K562 (cell line): ENCODE measurements at regions not wholly inside any gene's neighbourhood (a gene's known extent, or its start where the extent isn't known, plus 50 kb on each side); places are given as distances from the start of the nearest gene placed in this dataset.

Experiments used
- ATAC-seq: fragments of 200-7000 bp; cut with Tn5 transposase; 3 replicates; pipeline ENCODE4 v1.9.1; 2020; ENCODE audit warnings: moderate library complexity
- BruUV-seq: library from RNA; stranded (reverse); fragments of 400-500 nt; replicated peaks from 2 replicates; lab custom pipeline; 2021; lab: Mats Ljungman, UMichigan
- CTCF ChIA-PET: fragments of 300-600 bp; formaldehyde crosslinking; extraction: SDS; loops from one replicate; lab custom pipeline; 2021; ENCODE audit warnings: low intra/inter-chr PET ratio; lab: Yijun Ruan, JAX
- POLR2A ChIA-PET: fragments of 300-600, 350-650 bp; sonication (Branson Sonifier 250); formaldehyde crosslinking; extraction: SDS; loops from one replicate; lab custom pipeline; 2021; ENCODE audit warnings: antibody characterized with exemption, inconsistent platforms; lab: Yijun Ruan, JAX
- DNase-seq, 4 experiments: peaks; one replicate each; pipeline versions ENCODE4 v3.0.0 to v3.0.0-alpha.2; 2011 to 2018; ENCODE audit warnings: low spot score in 3 of 4, mixed read lengths in 3 of 4; ENCODE audit errors: extremely low read depth in 1 of 4
- FAIRE-seq: peaks from 2 replicates; lab custom pipeline; 2011; peaks lifted over from hg19 to GRCh38; lab: Jason Lieb, UNC
- H2AFZ ChIP-seq: 2 replicates; pipeline ENCODE4 v1.6.0; 2011; ENCODE audit warnings: low read depth, low read length, control low read depth, inconsistent platforms
- H3K27ac ChIP-seq: fragments of 200-600 bp; 3 replicates; pipeline ENCODE4 v1.8.0; 2011; ENCODE audit warnings: low read depth, mild to moderate bottlenecking, control low read depth, inconsistent platforms, low read length, moderate library complexity, mixed read lengths; ENCODE audit errors: extremely low read depth
- H3K27me3 ChIP-seq, 2 experiments: fragments of 300-600 bp in 1 of 2; 2 replicates in 1 of 2; 3 replicates in 1 of 2; pipeline versions ENCODE4 v1.6.0 to v1.8.0; 2011; ENCODE audit warnings: inconsistent platforms in 2 of 2, low read length in 2 of 2, mild to moderate bottlenecking in 1 of 2, mixed read lengths in 1 of 2, moderate library complexity in 1 of 2; ENCODE audit not compliant: control insufficient read depth in 2 of 2, insufficient read depth in 2 of 2
- H3K36me3 ChIP-seq: fragments of 300-600 bp; 3 replicates; pipeline ENCODE4 v1.8.0; 2011; ENCODE audit warnings: mild to moderate bottlenecking, low read length, inconsistent platforms; ENCODE audit not compliant: control insufficient read depth, insufficient read depth
- H3K4me1 ChIP-seq, 2 experiments: fragments of 200-600 bp in 1 of 2; replicated peaks in 1 of 2; 2 replicates in 1 of 2; 3 replicates in 1 of 2; pipeline versions ENCODE4 v1.5.1 to v1.8.0; 2011; ENCODE audit warnings: inconsistent platforms in 2 of 2, low read length in 2 of 2, mild to moderate bottlenecking in 1 of 2, mixed read lengths in 1 of 2, moderate library complexity in 1 of 2; ENCODE audit not compliant: control insufficient read depth in 2 of 2, insufficient read depth in 2 of 2
- H3K4me2 ChIP-seq: 2 replicates; pipeline ENCODE4 v1.6.1; 2011; ENCODE audit warnings: low read length, control low read depth, inconsistent platforms, mixed read lengths; ENCODE audit not compliant: insufficient read depth
- H3K4me3 ChIP-seq: fragments of 200-600 bp; sonication (generic), shearing (Covaris generic); 2 replicates; pipeline ENCODE4 v1.5.1; 2016; ENCODE audit warnings: control low read depth, inconsistent platforms
- H3K79me2 ChIP-seq: fragments of 200-600 bp; 3 replicates; pipeline ENCODE4 v1.8.0; 2011; ENCODE audit warnings: low read length, inconsistent platforms; ENCODE audit not compliant: control insufficient read depth, insufficient read depth
- H3K9ac ChIP-seq, 2 experiments: 2 replicates each; pipeline versions ENCODE4 v1.6.0 to v1.6.1; 2011; ENCODE audit warnings: low read depth in 2 of 2, low read length in 2 of 2, control low read depth in 1 of 2, inconsistent platforms in 1 of 2, mild to moderate bottlenecking in 1 of 2, mixed read lengths in 1 of 2; ENCODE audit not compliant: insufficient read depth in 1 of 2
- H3K9me1 ChIP-seq: one replicate; pipeline ENCODE4 v1.6.0; 2011; ENCODE audit warnings: inconsistent platforms, mild to moderate bottlenecking, low read length, moderate library complexity; ENCODE audit not compliant: control insufficient read depth, insufficient read depth
- H3K9me3 ChIP-seq: replicated peaks from 2 replicates; pipeline ENCODE4 v1.5.1; 2011; ENCODE audit warnings: low read depth, low read length, inconsistent platforms; ENCODE audit not compliant: control insufficient read depth, insufficient read depth
- H4K20me1 ChIP-seq: replicated peaks from 2 replicates; pipeline ENCODE4 v1.6.1; 2011; ENCODE audit warnings: low read length, inconsistent platforms, mixed read lengths; ENCODE audit not compliant: control insufficient read depth, insufficient read depth
- GABPA ChIP-seq: fragments of 200-800 bp; sonication (Bioruptor generic); conservative IDR thresholded peaks from 2 replicates; pipeline ENCODE4 v1.6.1; 2016; ENCODE audit warnings: low read depth, missing genetic modification characterization, missing compliant biosample characterization
- MAFF ChIP-seq: IDR thresholded peaks from 2 replicates; pipeline ENCODE4 v1.6.1; 2012; ENCODE audit warnings: low read length, improper control_type of control experiment
- NELFE ChIP-seq: IDR thresholded peaks from 2 replicates; pipeline ENCODE4 v1.6.1; 2011; ENCODE audit warnings: mild to moderate bottlenecking; ENCODE audit not compliant: insufficient read depth, insufficient read length
- RERE ChIP-seq: sonication (generic); formaldehyde crosslinking; IDR thresholded peaks from 2 replicates; pipeline ENCODE4 v1.8.0; 2023; ENCODE audit warnings: missing genetic modification reagents, mild to moderate bottlenecking, borderline replicate concordance
- WGBS: fragments of 100-300 bp; shearing (Covaris generic); methylation state at CpG from one replicate; pipeline ENCODE4 v1.1.6; 2016; ENCODE audit warnings: low coverage, mixed read lengths; ENCODE audit not compliant: insufficient coverage; ENCODE audit errors: missing lambda C conversion rate; 5-methylcytosine and 5-hydroxymethylcytosine counted together
- in situ Hi-C: fragments of 300-500 bp; cut with MboI; formaldehyde crosslinking; loops from 4 replicates; pipeline ENCODE4 v1.15.0; 2018; ENCODE audit warnings: inconsistent platforms, mixed read lengths
- intact Hi-C: fragments of 100-400 bp; cut with micrococcal nuclease; formaldehyde crosslinking; loops from 2 replicates; pipeline ENCODE4 v1.14.2; 2022

- no peaks in the 10 kb centered on the region for H3K4me1 ChIP-seq
- BruUV-seq, result no TSS peak
- 0% methylated on average over 6 of the region's 6 CpGs for WGBS
- TF ChIP-seq NELFE (no peak), RERE (no peak), GABPA (tag) (no peak), MAFF (no peak)
- in situ Hi-C loops, result no loop called here
- H3K9ac ChIP-seq, result no peak overlapping the region
- POLR2A ChIA-PET, result no interaction called here
- no peak overlapping the region for H3K27ac ChIP-seq
- H4K20me1 ChIP-seq, result no peaks in the 10 kb centered on the region
- FAIRE-seq, result no peak
- no peaks in the 10 kb centered on the region for H3K27me3 ChIP-seq
- H3K4me3 ChIP-seq, result no peak overlapping the region
- CTCF ChIA-PET, result no interaction called here
- H3K36me3 ChIP-seq, result no peaks in the 10 kb centered on the region
- no peaks in the 10 kb centered on the region for H3K9me3 ChIP-seq
- H3K4me2 ChIP-seq, result no peak overlapping the region
- no peak overlapping the region for H2AFZ ChIP-seq
- no peaks in the 10 kb centered on the region for H3K9me1 ChIP-seq
- DNase-seq, result no peak
- intact Hi-C loops, result no loop called here
- no peak for ATAC-seq
- no peaks in the 10 kb centered on the region for H3K79me2 ChIP-seq
Observed at GRCh38 chr6:94065707-94066337, 646.5 kb upstream of the EPHA7 start.
